ENCODE measurements at regions not wholly inside any gene's neighbourhood (a gene's known extent, or its start where the extent isn't known, plus 50 kb on each side); places are given as distances from the start of the nearest gene placed in this dataset.
A peak's percentile ranks its signal among the peaks of the same experiment; 100 is the strongest.
"Not testable (repeated sequence)": the region's sequence is repeated elsewhere in the genome, so short reads cannot be mapped to it uniquely, and the experiment has no call there.

DNA sequence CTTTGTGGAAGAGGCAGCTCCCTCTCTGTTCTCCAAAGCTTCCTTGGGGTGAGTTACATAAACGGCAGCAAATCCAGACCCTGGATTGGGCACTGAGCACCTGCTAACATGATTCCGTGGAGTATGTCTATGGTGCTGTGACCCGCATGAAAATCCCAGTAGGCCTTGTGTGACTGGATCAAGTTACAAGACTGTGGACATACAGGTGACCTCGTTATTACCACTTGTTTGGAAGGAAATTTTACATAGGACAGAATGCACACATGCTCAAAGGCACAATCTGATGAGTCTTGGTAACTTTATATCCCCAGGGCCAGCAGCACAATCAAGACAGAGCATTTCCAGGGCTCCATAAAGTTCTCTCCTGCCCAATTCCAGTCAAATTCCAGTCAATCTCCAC is 120.2 kb upstream of the OTOS start:
- Histone ChIP-seq H3F3A (ENCODE audit: low read depth) (no peaks in the 10 kb centered on the region), H3K9me3 (ENCODE audit: low read depth) (no peaks in the 10 kb centered on the region), H4K20me1 (ENCODE audit: low read depth) (no peaks in the 10 kb centered on the region), H2AFZ (replicated peaks) (no peak overlapping the region), H3K4me2 (no peak overlapping the region), H3K79me2 (ENCODE audit: low read depth) (no peaks in the 10 kb centered on the region), H3K27ac (no peak overlapping the region), H3K9ac (no peak overlapping the region), H3K4me1 (peaks cover 5% of the 10 kb centered on the region), H3K36me3 (no peaks in the 10 kb centered on the region), H3K27me3 (no peaks in the 10 kb centered on the region), H3K4me3 (no peak overlapping the region)
- Mint-ChIP-seq H3K27me3 (ENCODE audit: insufficient read depth, low read depth) (peaks cover 14% of the 10 kb centered on the region), H3K4me3 (no peak overlapping the region), H3K9me3 (peaks cover 25% of the 10 kb centered on the region), H3K36me3 (peaks cover 4% of the 10 kb centered on the region), H3K27ac (peak overlapping the region; percentile 4), H3K4me1 (peaks cover 7% of the 10 kb centered on the region)
- TF ChIP-seq, protein P1, sequence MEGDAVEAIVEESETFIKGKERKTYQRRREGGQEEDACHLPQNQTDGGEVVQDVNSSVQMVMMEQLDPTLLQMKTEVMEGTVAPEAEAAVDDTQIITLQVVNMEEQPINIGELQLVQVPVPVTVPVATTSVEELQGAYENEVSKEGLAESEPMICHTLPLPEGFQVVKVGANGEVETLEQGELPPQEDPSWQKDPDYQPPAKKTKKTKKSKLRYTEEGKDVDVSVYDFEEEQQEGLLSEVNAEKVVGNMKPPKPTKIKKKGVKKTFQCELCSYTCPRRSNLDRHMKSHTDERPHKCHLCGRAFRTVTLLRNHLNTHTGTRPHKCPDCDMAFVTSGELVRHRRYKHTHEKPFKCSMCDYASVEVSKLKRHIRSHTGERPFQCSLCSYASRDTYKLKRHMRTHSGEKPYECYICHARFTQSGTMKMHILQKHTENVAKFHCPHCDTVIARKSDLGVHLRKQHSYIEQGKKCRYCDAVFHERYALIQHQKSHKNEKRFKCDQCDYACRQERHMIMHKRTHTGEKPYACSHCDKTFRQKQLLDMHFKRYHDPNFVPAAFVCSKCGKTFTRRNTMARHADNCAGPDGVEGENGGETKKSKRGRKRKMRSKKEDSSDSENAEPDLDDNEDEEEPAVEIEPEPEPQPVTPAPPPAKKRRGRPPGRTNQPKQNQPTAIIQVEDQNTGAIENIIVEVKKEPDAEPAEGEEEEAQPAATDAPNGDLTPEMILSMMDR (IDR thresholded peaks at IDR 0.05): no peak
- no peak for TF ChIP-seq EZH2 (IDR thresholded peaks at IDR 0.05)
- DNase-seq (ENCODE audit: low spot score): no peak

DNA sequence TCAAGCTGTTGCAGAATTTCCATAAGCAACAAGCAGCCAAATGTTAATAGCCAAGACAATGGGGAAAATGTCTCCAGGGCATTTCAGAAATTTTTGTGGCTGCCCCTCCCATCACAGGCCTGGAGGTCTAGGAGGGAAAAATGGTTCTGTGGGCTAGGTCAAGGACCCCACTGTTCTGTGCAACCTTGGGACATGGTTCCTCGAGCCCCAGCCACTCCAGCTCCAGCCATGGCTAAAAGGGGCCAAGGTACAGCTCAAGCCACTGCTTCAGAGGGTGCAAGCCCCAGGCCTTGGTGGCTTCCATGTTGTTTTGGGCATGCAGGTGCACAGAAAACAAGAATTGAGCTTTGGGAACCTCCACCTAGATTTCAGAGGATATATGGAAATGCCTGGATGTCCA is 122.1 kb upstream of the OTOS start:
- H3K4me3 Mint-ChIP-seq; H3K9ac ChIP-seq; H3K4me1 ChIP-seq; H3K27ac ChIP-seq; H3K36me3 Mint-ChIP-seq; H3K27me3 ChIP-seq; H3K4me3 ChIP-seq; DNase-seq (ENCODE audit: low spot score); H2AFZ ChIP-seq (replicated peaks); H3K4me1 Mint-ChIP-seq; H3K27me3 Mint-ChIP-seq (ENCODE audit: insufficient read depth, low read depth); H3K36me3 ChIP-seq; H3F3A ChIP-seq (ENCODE audit: low read depth); H3K9me3 ChIP-seq (ENCODE audit: low read depth); H3K4me2 ChIP-seq; H3K27ac Mint-ChIP-seq; H3K79me2 ChIP-seq (ENCODE audit: low read depth); H4K20me1 ChIP-seq (ENCODE audit: low read depth): not testable (repeated sequence)
- peaks cover 25% of the 10 kb centered on the region for H3K9me3 Mint-ChIP-seq

- Histone ChIP-seq H2AFZ (replicated peaks) (no peak overlapping the region), H3K9ac (no peak overlapping the region), H3K4me3 (no peak overlapping the region), H3K79me2 (ENCODE audit: low read depth) (no peaks in the 10 kb centered on the region), H3F3A (ENCODE audit: low read depth) (no peaks in the 10 kb centered on the region), H3K9me3 (ENCODE audit: low read depth) (peaks cover 6% of the 10 kb centered on the region), H3K27me3 (peaks cover 2% of the 10 kb centered on the region), H3K4me2 (no peak overlapping the region), H3K4me1 (no peaks in the 10 kb centered on the region), H3K36me3 (no peaks in the 10 kb centered on the region), H4K20me1 (ENCODE audit: low read depth) (no peaks in the 10 kb centered on the region), H3K27ac (no peak overlapping the region)
- Mint-ChIP-seq H3K27ac (no peak overlapping the region), H3K27me3 (ENCODE audit: insufficient read depth, low read depth) (no peaks in the 10 kb centered on the region), H3K36me3 (no peaks in the 10 kb centered on the region), H3K4me1 (no peaks in the 10 kb centered on the region), H3K4me3 (no peak overlapping the region), H3K9me3 (peaks cover 34% of the 10 kb centered on the region)
- TF ChIP-seq EZH2 (IDR thresholded peaks at IDR 0.05): no peak
- TF ChIP-seq, protein P1 (IDR thresholded peaks at IDR 0.05): no peak
- TF ChIP-seq EZH2phosphoT487 (IDR thresholded peaks at IDR 0.05): no peak
- no peak for DNase-seq (ENCODE audit: low spot score)
These were observed 128.9 kb upstream of the OTOS start for GRCh38 chr2:240269380-240269779.

DNA sequence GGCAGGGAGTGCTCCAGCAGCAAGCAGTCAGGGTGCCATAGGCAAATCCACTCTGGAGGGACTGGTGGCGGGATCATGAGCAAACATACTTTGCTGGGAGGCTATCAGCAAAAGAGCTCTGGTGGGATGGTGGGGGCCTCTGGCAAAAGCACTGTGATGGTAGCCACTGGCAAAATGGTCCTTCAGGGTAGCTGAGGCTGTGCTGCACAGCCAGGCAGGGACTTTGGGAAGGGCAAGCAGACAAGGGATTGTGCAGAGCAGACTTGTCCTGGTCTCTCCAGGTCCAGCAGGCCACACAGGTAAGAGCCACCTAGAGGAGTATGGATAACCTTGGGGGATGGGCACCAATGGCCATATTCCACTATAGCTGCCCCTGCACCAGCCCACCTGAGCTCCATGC is 129.4 kb upstream of the OTOS start:
- Histone ChIP-seq H3K27me3 (peaks cover 5% of the 10 kb centered on the region), H3K4me2 (no peak overlapping the region), H3K36me3 (no peaks in the 10 kb centered on the region), H3K9me3 (ENCODE audit: low read depth) (peaks cover 6% of the 10 kb centered on the region), H3F3A (ENCODE audit: low read depth) (no peaks in the 10 kb centered on the region), H3K79me2 (ENCODE audit: low read depth) (no peaks in the 10 kb centered on the region), H2AFZ (replicated peaks) (no peak overlapping the region), H3K9ac (no peak overlapping the region), H3K4me1 (no peaks in the 10 kb centered on the region), H4K20me1 (ENCODE audit: low read depth) (no peaks in the 10 kb centered on the region), H3K4me3 (no peak overlapping the region), H3K27ac (no peak overlapping the region)
- no peak overlapping the region for H3K27ac Mint-ChIP-seq
- TF ChIP-seq, protein P1 (IDR thresholded peaks at IDR 0.05): no peak
- TF ChIP-seq EZH2 (IDR thresholded peaks at IDR 0.05): no peak
- TF ChIP-seq EZH2phosphoT487 (IDR thresholded peaks at IDR 0.05): no peak
- peaks cover 32% of the 10 kb centered on the region for H3K9me3 Mint-ChIP-seq
- H3K27me3 Mint-ChIP-seq (ENCODE audit: insufficient read depth, low read depth): no peaks in the 10 kb centered on the region
- DNase-seq (ENCODE audit: low spot score): no peak
- no peaks in the 10 kb centered on the region for H3K4me1 Mint-ChIP-seq
- H3K36me3 Mint-ChIP-seq: no peaks in the 10 kb centered on the region
- no peak overlapping the region for H3K4me3 Mint-ChIP-seq
